ENCODE measurements at regions not wholly inside any gene's neighbourhood (a gene's known extent, or its start where the extent isn't known, plus 50 kb on each side); places are given as distances from the start of the nearest gene placed in this dataset.

DNA sequence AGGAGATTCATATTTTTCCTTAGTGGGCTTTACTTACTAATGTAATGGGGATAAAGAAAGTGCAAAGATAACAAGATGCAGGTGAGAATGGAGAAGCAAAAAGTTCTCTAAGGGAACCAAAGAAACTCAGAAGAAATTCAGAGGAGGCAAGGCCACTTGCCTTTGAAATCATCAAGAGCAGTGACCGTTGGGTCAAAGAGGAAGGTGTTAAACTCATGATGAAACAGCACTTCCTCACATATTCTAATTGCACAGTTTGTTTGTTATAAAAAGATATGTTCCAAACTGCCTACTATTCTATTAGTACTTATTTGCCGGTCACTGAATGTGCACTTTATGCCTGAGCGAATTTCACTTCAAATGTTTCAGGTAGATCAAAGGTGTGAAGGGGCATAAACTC, 975.1 kb downstream of the BCL11A start:
- DNase-seq (ENCODE audit: low read depth in 2 of 2) = no peak

- no peak for DNase-seq (ENCODE audit: low read depth in 2 of 2)
Measured at GRCh38 chr2:59575191-59575590, 978.3 kb downstream of the BCL11A start.

DNA sequence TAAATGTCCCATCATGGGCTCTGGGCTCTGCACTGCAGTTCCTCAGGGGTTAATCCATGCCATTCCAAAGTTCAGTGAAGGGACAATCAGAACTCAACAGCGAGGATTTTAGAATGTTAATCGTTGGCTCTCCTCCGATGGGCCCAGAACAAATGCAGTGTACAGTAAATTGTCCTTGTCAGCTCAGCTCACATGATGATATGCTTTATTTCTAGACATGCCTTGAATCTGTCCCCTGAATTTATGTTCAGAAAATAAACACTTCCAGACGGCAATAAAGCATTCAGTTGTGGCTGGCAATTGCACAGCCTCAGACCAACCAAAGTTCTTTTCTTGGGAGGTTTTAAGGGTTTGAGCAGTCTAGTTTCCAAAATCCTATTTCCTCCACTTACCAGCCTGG, 981.2 kb downstream of the BCL11A start:
- no peak for DNase-seq (ENCODE audit: low read depth in 2 of 2)

GRCh38 chr2:59570818-59571217, 982.6 kb downstream of the BCL11A start:
- DNase-seq (ENCODE audit: low read depth in 2 of 2) = no peak

DNA sequence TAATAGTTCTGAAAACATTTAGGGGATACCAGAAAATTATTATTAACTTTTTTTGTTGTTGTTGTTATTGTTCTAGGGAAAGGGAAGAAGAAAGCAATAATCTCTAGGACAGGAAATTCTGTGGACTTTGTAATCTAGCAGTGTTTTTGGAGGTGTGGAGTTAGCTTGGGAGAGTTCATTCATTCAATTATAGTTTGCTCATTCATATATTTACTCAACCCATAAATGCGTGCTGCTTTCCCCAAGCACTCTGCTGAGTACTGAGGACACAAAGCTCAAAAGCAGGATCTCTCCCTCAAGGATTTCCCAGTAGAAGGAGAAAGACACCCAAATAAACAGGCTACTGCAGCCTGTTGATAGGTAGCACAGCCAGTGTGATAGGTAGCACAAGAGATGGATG, 984.3 kb downstream of the BCL11A start:
- no peak for DNase-seq (ENCODE audit: low read depth in 2 of 2)

- no peak for DNase-seq (ENCODE audit: low read depth in 2 of 2)
Measured at GRCh38 chr2:59568461-59568860, 985.0 kb downstream of the BCL11A start.

DNA sequence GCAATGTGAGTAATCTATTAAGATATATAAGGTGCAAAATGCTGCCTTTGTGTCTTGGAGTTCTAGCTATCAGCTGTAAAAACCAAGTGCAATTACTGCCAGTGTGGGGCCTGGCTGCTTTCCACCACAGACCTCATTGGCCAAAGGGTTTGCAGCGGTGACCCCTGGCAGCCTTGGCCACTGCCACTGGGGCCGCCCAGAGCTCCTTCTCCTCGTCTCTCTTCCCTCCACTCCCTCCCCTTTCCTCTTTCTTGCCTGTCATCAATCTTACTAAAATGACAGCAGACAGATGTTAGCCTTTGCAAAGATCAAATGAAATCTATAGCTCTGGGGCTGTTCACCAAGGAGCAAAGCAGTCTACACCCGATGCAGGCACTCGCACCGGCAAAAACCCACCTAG, 986.3 kb downstream of the BCL11A start:
- DNase-seq (ENCODE audit: low read depth in 2 of 2) = no peak

- DNase-seq (ENCODE audit: low read depth in 2 of 2) = no peak
Measured at GRCh38 chr2:59566739-59567138, 986.7 kb downstream of the BCL11A start.

DNA sequence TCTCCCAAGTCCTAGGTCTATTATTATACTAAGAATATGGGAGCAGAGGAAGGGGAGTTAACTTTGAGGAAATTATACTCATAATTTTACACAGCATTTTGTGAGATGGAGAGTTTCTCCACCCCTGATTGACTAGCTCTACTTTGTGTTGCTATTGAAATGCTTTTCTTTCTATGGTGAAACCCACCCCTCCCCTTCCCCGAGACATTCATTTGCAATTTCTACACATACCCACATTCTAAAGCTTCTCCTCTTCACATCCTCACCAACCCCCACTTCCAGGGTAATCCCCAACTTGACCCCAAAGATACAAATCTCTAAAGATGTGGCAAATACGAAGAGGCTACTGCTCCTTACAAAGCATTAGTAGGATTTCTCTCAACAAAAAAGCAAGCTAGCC, 992.2 kb downstream of the BCL11A start:
- DNase-seq (ENCODE audit: low read depth in 2 of 2) = no peak

GRCh38 chr2:59560769-59561168, 992.7 kb downstream of the BCL11A start:
- no peak for DNase-seq (ENCODE audit: low read depth in 2 of 2)

DNA sequence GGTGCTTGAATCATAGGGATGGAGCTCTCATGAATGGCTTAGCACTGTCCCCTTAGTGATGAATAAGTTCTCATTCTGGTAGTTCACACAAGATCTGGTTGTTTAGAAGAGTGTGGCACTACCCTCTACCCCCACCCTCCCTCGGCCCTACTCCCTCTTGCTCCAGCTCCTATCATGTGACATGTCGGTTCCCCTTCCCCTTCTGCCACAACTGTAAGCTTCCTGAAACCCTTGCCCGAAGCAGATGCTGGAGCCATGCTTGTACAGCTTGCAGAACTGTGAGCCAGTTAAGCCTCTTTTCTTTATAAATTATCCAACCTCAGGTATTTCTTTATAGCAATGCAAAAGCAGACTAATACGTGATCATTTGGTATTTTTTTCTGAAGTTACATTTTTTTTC, 1012.6 kb downstream of the BCL11A start:
- no peak for DNase-seq (ENCODE audit: low read depth in 2 of 2)

DNA sequence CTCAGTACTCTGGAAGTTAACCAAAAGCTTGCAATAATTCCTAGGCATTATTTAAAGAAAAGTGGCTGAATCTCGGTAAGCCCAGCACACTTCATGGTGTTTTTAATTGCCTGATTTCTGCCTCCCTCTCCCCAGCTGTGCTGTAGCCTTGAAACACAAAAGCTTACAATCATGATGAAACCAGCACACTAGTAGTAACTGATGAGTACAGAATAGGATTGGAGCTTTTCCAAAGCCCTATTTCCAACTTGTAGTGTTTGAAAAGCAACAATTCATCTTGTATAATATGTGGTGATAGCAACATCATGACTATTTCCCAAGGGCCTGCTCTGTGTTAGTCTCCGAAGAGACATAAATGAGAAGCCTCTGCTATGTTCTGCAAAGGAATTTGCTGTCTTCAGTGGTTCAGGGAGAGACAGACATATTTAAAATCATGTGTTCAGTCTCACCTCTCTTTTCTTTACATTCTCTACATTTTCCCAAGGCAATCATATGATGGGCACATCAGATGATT, 1015.0 kb downstream of the BCL11A start:
- DNase-seq (ENCODE audit: low read depth in 2 of 2) = no peak

DNA sequence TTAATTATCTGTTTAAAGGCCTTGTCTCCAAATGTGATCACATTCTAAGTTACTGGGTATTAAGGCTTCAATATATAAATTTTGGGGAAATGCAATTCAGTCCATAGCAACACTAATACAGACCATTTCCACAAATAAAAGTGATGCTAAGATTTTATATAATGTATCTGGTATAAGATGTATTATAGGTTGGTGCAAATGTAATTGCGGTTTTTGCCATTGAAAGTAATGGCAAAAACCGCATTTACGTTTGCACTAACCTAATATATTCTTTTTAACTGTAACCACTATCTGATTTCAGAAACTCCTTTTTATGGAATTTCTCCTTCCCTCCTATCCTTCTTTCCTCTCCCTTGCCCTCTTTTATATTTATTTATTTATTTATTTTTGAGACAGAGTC, 1020.6 kb downstream of the BCL11A start:
- DNase-seq (ENCODE audit: low read depth in 2 of 2) = no peak

DNA sequence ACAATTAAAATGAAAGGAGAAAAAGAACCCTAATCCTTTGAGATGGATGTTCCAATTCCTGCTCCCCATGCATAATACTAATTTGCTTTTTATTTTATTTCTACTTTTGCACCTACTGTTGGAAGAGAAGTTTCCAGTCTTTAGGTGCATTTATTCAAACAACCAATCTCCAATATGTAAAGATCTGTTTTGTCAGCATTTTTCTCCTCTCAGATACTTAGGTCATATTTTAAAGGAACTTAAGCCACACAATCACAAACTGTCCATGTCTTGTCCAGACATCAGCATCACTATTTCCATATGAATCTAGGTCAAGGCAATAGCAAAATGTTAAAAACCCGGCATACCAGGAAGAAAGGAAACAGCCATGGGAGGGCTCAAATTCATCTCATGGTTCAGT, 1023.2 kb downstream of the BCL11A start:
- DNase-seq (ENCODE audit: low read depth in 2 of 2) = no peak

- no peak for DNase-seq (ENCODE audit: low read depth in 2 of 2)
Measured at GRCh38 chr2:59529726-59530125, 1023.7 kb downstream of the BCL11A start.

GRCh38 chr2:59528525-59528924, 1024.9 kb downstream of the BCL11A start:
- no peak for DNase-seq (ENCODE audit: low read depth in 2 of 2)

DNA sequence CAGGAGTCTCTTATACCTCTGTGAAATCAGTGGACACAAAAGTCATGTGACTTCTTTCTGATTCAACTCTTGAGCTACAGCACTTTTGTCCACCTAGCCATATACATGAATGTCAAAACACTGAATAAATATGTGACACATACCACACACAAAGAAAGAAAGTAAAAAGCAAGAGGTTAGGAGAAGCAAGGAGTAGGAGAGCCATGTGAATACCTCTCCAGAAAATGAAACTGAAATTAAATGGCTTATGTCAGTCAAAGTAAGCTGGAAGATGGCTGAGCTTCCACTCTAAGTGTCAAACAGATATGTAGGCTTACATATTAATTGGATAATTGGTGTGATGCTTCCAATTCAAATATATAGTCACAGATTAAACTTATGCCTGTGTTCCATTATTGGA, 1050.5 kb downstream of the BCL11A start:
- no peak for DNase-seq (ENCODE audit: low read depth in 2 of 2)

GRCh38 chr2:59490994-59491393, 1062.5 kb downstream of the BCL11A start:
- DNase-seq (ENCODE audit: low read depth in 2 of 2) = no peak

DNA sequence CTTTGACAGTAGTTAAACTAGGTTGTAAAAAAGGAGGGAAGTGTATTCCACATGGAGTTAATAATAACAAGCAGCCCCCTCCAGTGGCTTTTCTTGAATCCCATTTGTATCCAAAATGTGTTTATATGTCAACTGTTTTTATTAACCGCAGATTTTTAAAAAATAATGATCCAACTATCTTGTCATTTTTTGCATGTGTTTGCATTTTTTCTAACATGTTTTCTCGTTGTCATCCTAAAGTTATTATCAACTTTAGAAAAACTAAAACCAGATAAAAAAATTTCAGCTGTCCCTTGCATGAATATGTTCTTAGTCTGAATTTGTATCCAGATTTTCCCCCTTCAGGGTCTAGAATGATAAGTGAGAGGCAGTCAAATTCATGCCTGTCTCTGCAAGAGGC, 1063.3 kb downstream of the BCL11A start:
- DNase-seq (ENCODE audit: low read depth in 2 of 2) = no peak

- DNase-seq (ENCODE audit: low read depth in 2 of 2) = no peak
Measured at GRCh38 chr2:59484673-59485072, 1068.8 kb downstream of the BCL11A start.

- DNase-seq (ENCODE audit: low read depth in 2 of 2) = no peak
Measured at GRCh38 chr2:59463426-59463825, 1090.0 kb downstream of the BCL11A start.

GRCh38 chr2:59462422-59463197, 1090.8 kb downstream of the BCL11A start:
- DNase-seq (ENCODE audit: low read depth in 2 of 2) = no peak

- DNase-seq (ENCODE audit: low read depth in 2 of 2) = no peak
Measured at GRCh38 chr2:59461127-59461526, 1092.3 kb downstream of the BCL11A start.

- no peak for DNase-seq (ENCODE audit: low read depth in 2 of 2)
Measured at GRCh38 chr2:59458800-59459199, 1094.7 kb downstream of the BCL11A start.

Data from stimulated activated CD4-positive, alpha-beta T cell treated with anti-CD3 and anti-CD28 coated beads, Interleukin-4, amount 100 ng/mL, for 48 hours (primary cell).